ENCODE measurements at regions not wholly inside any gene's neighbourhood (a gene's known extent, or its start where the extent isn't known, plus 50 kb on each side); places are given as distances from the start of the nearest gene placed in this dataset.

- intact Hi-C loops (cut with DNase I): no loop called here
- H3K9me3 ChIP-seq: no peaks in the 10 kb centered on the region
- H3K27ac ChIP-seq: no peak overlapping the region
- ATAC-seq (no peak), DNase-seq (no peak)
- no peaks in the 10 kb centered on the region for H3K27me3 ChIP-seq
- TF ChIP-seq CTCF (IDR thresholded peaks at IDR 0.05): no peak
- no peaks in the 10 kb centered on the region for H3K4me1 ChIP-seq
- H3K4me3 ChIP-seq: no peak overlapping the region
- H3K36me3 ChIP-seq: no peaks in the 10 kb centered on the region
Observed at GRCh38 chr9:19976226-19976625, 187.4 kb upstream of the SLC24A2 start.

GRCh38 chr9:19975499-19975898, 186.7 kb upstream of the SLC24A2 start:
- Histone ChIP-seq H3K4me1 (no peaks in the 10 kb centered on the region), H3K4me3 (no peak overlapping the region), H3K9me3 (no peaks in the 10 kb centered on the region), H3K36me3 (no peaks in the 10 kb centered on the region), H3K27ac (no peak overlapping the region), H3K27me3 (no peaks in the 10 kb centered on the region)
- DNase-seq (no peak), ATAC-seq (no peak)
- no peak for TF ChIP-seq CTCF (IDR thresholded peaks at IDR 0.05)
- intact Hi-C loops (cut with DNase I): no loop called here

- ATAC-seq (no peak), DNase-seq (no peak)
- no peak for TF ChIP-seq CTCF (IDR thresholded peaks at IDR 0.05)
- H3K27ac ChIP-seq: no peak overlapping the region
- H3K9me3 ChIP-seq: no peaks in the 10 kb centered on the region
- H3K36me3 ChIP-seq: no peaks in the 10 kb centered on the region
- no peaks in the 10 kb centered on the region for H3K4me1 ChIP-seq
- H3K4me3 ChIP-seq: no peak overlapping the region
- H3K27me3 ChIP-seq: no peaks in the 10 kb centered on the region
- intact Hi-C loops (cut with DNase I): no loop called here
Observed at GRCh38 chr9:19969721-19970120, 180.9 kb upstream of the SLC24A2 start.

- no peak for TF ChIP-seq CTCF (IDR thresholded peaks at IDR 0.05)
- Histone ChIP-seq H3K9me3 (no peaks in the 10 kb centered on the region), H3K27me3 (no peaks in the 10 kb centered on the region), H3K4me3 (no peak overlapping the region), H3K36me3 (no peaks in the 10 kb centered on the region), H3K4me1 (no peaks in the 10 kb centered on the region), H3K27ac (no peak overlapping the region)
- intact Hi-C loops (cut with DNase I): no loop called here
- DNase-seq (no peak), ATAC-seq (no peak)
Observed at GRCh38 chr9:19967888-19968459, 179.1 kb upstream of the SLC24A2 start.

- DNase-seq: peak in 2 of 4 donors; percentile 26 to 30
- no peaks in the 10 kb centered on the region for H3K36me3 ChIP-seq
Observed at GRCh38 chr9:19967216-19967887, 178.5 kb upstream of the SLC24A2 start.

More at GRCh38 chr9:19967216-19967887, 178.5 kb upstream of the SLC24A2 start:
- Histone ChIP-seq H3K9me3 (no peaks in the 10 kb centered on the region), H3K4me3 (no peak overlapping the region), H3K27ac (no peak overlapping the region), H3K27me3 (no peaks in the 10 kb centered on the region), H3K4me1 (no peaks in the 10 kb centered on the region)
- intact Hi-C loops (cut with DNase I): no loop called here
- no peak for ATAC-seq
- TF ChIP-seq CTCF (IDR thresholded peaks at IDR 0.05): no peak
